B cell (primary cell): ENCODE measurements at regions not wholly inside any gene's neighbourhood (a gene's known extent, or its start where the extent isn't known, plus 50 kb on each side); places are given as distances from the start of the nearest gene placed in this dataset.
"Not testable (repeated sequence)": the region's sequence is repeated elsewhere in the genome, so short reads cannot be mapped to it uniquely, and the experiment has no call there.

Source experiments
- ATAC-seq: fragments of 200-7000 bp; cut with Tn5 transposase; one replicate; pipeline ENCODE4 v1.10.0; 2021; ENCODE audit warnings: low read depth, mild to moderate bottlenecking, moderate number of reproducible peaks, moderate library complexity
- CTCF ChIA-PET: fragments of 350-600 bp; sonication (Branson Sonifier 250); formaldehyde crosslinking; loops from one replicate; lab custom pipeline; 2021; ENCODE audit warnings: antibody characterized with exemption, inconsistent platforms; lab: Charles Lee
- POLR2A ChIA-PET: fragments of 350-600 bp; sonication (Branson Sonifier 250); formaldehyde crosslinking; loops from one replicate; lab custom pipeline; 2021; ENCODE audit warnings: antibody characterized with exemption; lab: Charles Lee
- DNase-seq: peaks from one replicate; pipeline ENCODE4 v3.0.0; 2013
- H2AFZ ChIP-seq: 2 replicates; pipeline ENCODE4 v1.6.1; 2012; ENCODE audit warnings: mild to moderate bottlenecking, low read depth, low read length; ENCODE audit not compliant: insufficient read depth, poor library complexity, severe bottlenecking
- H3K27ac ChIP-seq, 2 donors: 1 replicate in 1 of 2; 2 replicates in 1 of 2; pipeline ENCODE4 v1.5.1; 2012 to 2013; ENCODE audit warnings: low read length in 2 of 2, mild to moderate bottlenecking in 2 of 2, moderate library complexity in 1 of 2
- H3K27me3 ChIP-seq, 4 experiments: fragments of 200-600 bp in 1 of 4; sonication (generic) in 1 of 4; replicated peaks in 1 of 4; 1 replicate in 2 of 4; 2 replicates in 2 of 4; pipeline versions ENCODE4 v1.6.1 to v1.7.0; 2013 to 2016; ENCODE audit warnings: low read length in 3 of 4, mild to moderate bottlenecking in 2 of 4, mixed read lengths in 1 of 4, moderate library complexity in 1 of 4; ENCODE audit not compliant: insufficient read depth in 4 of 4, control insufficient read depth in 3 of 4; ENCODE audit errors: control extremely low read depth in 1 of 4
- H3K36me3 ChIP-seq, 2 experiments: replicated peaks in 1 of 2; 1 replicate in 1 of 2; 2 replicates in 1 of 2; pipeline versions ENCODE4 v1.6.1 to v1.7.1; 2013; ENCODE audit warnings: low read length in 1 of 2; ENCODE audit not compliant: insufficient read depth in 2 of 2, control insufficient read depth in 1 of 2; ENCODE audit errors: control extremely low read depth in 1 of 2, extremely low read depth in 1 of 2
- H3K4me1 ChIP-seq, 2 donors: fragments of 200-600 bp in 1 of 2; sonication (generic) in 1 of 2; 1 replicate in 1 of 2; 2 replicates in 1 of 2; pipeline versions ENCODE4 v1.5.1 to v1.6.1; 2013 to 2017; ENCODE audit warnings: low read length in 2 of 2; ENCODE audit not compliant: control insufficient read depth in 2 of 2, insufficient read depth in 2 of 2
- H3K4me2 ChIP-seq: replicated peaks from 2 replicates; pipeline ENCODE3; 2012; ENCODE audit warnings: mild to moderate bottlenecking, low read depth, low read length; ENCODE audit not compliant: poor library complexity, severe bottlenecking
- H3K4me3 ChIP-seq, 5 experiments: fragments of 200-600 bp in 1 of 5; sonication (generic) in 1 of 5; 1 replicate in 3 of 5; 2 replicates in 2 of 5; pipeline versions ENCODE4 v1.5.1 to v1.7.0; 2011 to 2016; ENCODE audit warnings: low read length in 4 of 5, mild to moderate bottlenecking in 4 of 5, low read depth in 2 of 5, control low read depth in 1 of 5, moderate library complexity in 1 of 5; ENCODE audit not compliant: insufficient read depth in 1 of 5; ENCODE audit errors: control extremely low read depth in 1 of 5, extremely low read depth in 1 of 5
- H3K79me2 ChIP-seq: fragments of 200-600 bp; sonication (generic); one replicate; pipeline ENCODE4 v1.6.0; 2016; ENCODE audit warnings: low read length; ENCODE audit not compliant: control insufficient read depth, insufficient read depth
- H3K9ac ChIP-seq: fragments of 200-600 bp; sonication (generic); 2 replicates; pipeline ENCODE4 v1.6.1; 2017; ENCODE audit warnings: mild to moderate bottlenecking, low read length, moderate library complexity
- H3K9me3 ChIP-seq, 3 donors: one replicate each; pipeline versions ENCODE4 v1.6.1 to v1.7.1; 2013; ENCODE audit warnings: low read length in 2 of 3; ENCODE audit not compliant: control insufficient read depth in 2 of 3, insufficient read depth in 1 of 3; ENCODE audit errors: control extremely low read depth in 1 of 3
- H4K20me1 ChIP-seq: 2 replicates; pipeline ENCODE4 v1.6.0; 2012; ENCODE audit warnings: mild to moderate bottlenecking, low read length; ENCODE audit not compliant: insufficient read depth, control insufficient read depth, poor library complexity, severe bottlenecking
- H3K27ac Mint-ChIP-seq: one replicate; pipeline ENCODE4 v1.8.0; 2021; ENCODE audit warnings: mixed read lengths
- H3K27me3 Mint-ChIP-seq: one replicate; pipeline ENCODE4 v1.8.0; 2021; ENCODE audit warnings: mixed read lengths
- H3K4me1 Mint-ChIP-seq: one replicate; pipeline ENCODE4 v1.8.0; 2021; ENCODE audit warnings: mixed read lengths
- H3K4me3 Mint-ChIP-seq: one replicate; pipeline ENCODE4 v1.8.0; 2021; ENCODE audit warnings: mixed read lengths
- H3K9me3 Mint-ChIP-seq: one replicate; pipeline ENCODE4 v1.8.0; 2022; ENCODE audit warnings: mixed read lengths; ENCODE audit not compliant: insufficient read depth
- CTCF ChIP-seq: fragments of 200-600 bp; IDR thresholded peaks from one replicate; pipeline ENCODE4 v1.8.0; 2022; ENCODE audit warnings: antibody characterized with exemption, mild to moderate bottlenecking
- EZH2 ChIP-seq: IDR thresholded peaks from 2 replicates; pipeline ENCODE4 v1.6.1; 2012; ENCODE audit warnings: borderline replicate concordance, low read depth, mild to moderate bottlenecking, moderate library complexity, low read length; ENCODE audit not compliant: insufficient read depth, poor library complexity, severe bottlenecking
- WGBS: methylation state at CpG from one replicate; pipeline ENCODE4 v1.1.5; 2013; ENCODE audit warnings: missing lambda C conversion rate; ENCODE audit not compliant: insufficient coverage; 5-methylcytosine and 5-hydroxymethylcytosine counted together
- intact Hi-C: fragments of 100-400 bp; cut with micrococcal nuclease; formaldehyde crosslinking; loops from one replicate; pipeline ENCODE4 v1.10.0; 2022

DNA sequence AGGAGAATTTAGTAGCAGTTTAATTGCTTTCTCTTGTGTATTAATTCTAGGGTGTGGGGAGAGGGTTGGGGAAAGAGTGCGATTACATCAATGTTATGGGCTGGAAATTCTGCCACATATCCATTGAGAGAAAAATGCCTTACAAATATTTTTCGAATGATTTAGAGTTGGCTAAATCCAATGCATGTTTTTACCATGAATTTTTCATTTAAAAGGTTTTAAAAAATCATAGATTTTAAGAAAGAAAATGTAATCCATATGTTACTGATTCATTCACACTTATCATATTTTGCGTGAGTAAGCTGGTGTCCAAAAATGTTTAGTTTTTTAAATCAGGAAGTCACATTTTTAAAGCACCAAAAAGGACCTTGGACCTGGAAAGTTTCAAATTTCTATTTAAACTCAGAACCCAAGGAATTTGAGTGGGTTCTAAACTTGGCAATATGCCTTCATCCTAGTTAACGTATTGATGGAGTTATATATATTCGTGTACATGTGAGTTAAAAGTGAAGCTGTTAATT is 627.4 kb upstream of the CITED2 start:
- H3K9me3 Mint-ChIP-seq = peaks cover 3% of the 10 kb centered on the region
- Histone ChIP-seq H3K4me2 (no peak overlapping the region), H3K9me3 (no peaks in the 10 kb centered on the region), H3K36me3 (no peaks in the 10 kb centered on the region), H3K79me2 (no peaks in the 10 kb centered on the region), H3K4me1 (no peaks in the 10 kb centered on the region), H3K9ac (no peak overlapping the region), H3K27ac (no peak overlapping the region), H4K20me1 (no peaks in the 10 kb centered on the region), H2AFZ (no peak overlapping the region), H3K4me3 (no peak overlapping the region), H3K27me3 (no peaks in the 10 kb centered on the region)
- intact Hi-C loops = no loop called here
- peaks cover 6% of the 10 kb centered on the region for H3K27me3 Mint-ChIP-seq
- no CpG with 5 or more reads among the region's 5 CpGs for WGBS
- TF ChIP-seq CTCF (no peak), EZH2 (no peak)
- POLR2A ChIA-PET = no interaction called here
- H3K27ac Mint-ChIP-seq = no peak overlapping the region
- CTCF ChIA-PET = no interaction called here
- no peak for ATAC-seq
- H3K4me3 Mint-ChIP-seq = no peak overlapping the region
- no peak for DNase-seq
- no peaks in the 10 kb centered on the region for H3K4me1 Mint-ChIP-seq

DNA sequence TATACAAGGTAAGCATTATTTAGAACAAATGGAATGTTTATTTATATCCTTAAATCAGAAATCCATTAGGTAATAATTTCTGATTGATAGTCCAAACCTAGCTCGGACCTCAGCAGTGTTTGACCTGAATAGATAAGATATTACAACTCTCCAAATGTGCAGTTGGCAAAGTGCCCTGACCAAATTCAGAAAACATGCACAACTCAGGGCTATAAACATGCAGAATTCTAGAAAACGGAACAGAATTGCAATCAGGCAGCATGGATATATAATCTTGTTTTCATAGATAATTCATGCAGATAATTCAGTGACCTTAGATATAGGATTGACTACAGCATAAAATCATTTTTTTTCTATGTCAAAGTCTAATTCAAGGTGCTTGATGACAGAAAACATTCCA is 626.6 kb upstream of the CITED2 start:
- Histone ChIP-seq H3K27me3 (no peaks in the 10 kb centered on the region), H3K4me3 (no peak overlapping the region), H3K4me2 (no peak overlapping the region), H3K9me3 (no peaks in the 10 kb centered on the region), H3K4me1 (no peaks in the 10 kb centered on the region), H4K20me1 (no peaks in the 10 kb centered on the region), H3K9ac (no peak overlapping the region), H2AFZ (no peak overlapping the region), H3K79me2 (no peaks in the 10 kb centered on the region), H3K27ac (no peak overlapping the region), H3K36me3 (no peaks in the 10 kb centered on the region)
- TF ChIP-seq CTCF = no peak
- TF ChIP-seq EZH2 = no peak
- WGBS = no CpG with 5 or more reads among the region's 2 CpGs
- ChIA-PET POLR2A (no interaction called here), CTCF (no interaction called here)
- Mint-ChIP-seq H3K27me3 (no peaks in the 10 kb centered on the region), H3K9me3 (no peaks in the 10 kb centered on the region), H3K27ac (no peak overlapping the region), H3K4me3 (no peak overlapping the region), H3K4me1 (no peaks in the 10 kb centered on the region)
- intact Hi-C loops = no loop called here
- ATAC-seq = no peak
- no peak for DNase-seq

DNA sequence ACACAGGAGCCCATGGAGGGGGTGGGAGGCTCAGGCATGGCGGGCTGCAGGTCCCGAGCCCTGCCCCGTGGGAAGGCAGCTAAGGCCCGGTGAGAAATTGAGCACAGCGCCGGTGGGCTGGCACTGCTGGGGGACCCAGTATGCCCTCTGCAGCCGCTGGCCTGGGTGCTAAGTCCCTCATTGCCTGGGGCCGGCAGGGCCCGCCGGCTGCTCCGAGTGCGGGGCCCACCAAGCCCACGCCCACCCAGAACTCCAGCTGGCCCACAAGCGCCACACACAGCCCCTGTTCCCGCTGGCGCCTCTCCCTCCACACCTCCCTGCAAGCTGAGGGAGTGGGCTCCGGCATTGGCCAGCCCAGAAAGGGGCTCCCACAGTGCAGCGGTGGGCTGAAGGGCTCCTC is 625.2 kb upstream of the CITED2 start:
- H3K27me3 Mint-ChIP-seq, H4K20me1 ChIP-seq, H3K36me3 ChIP-seq, POLR2A ChIA-PET, H3K9ac ChIP-seq, DNase-seq, H3K4me2 ChIP-seq, H3K4me1 Mint-ChIP-seq, H3K4me3 ChIP-seq, H3K9me3 ChIP-seq, H3K4me3 Mint-ChIP-seq, H3K9me3 Mint-ChIP-seq, H3K27ac ChIP-seq, intact Hi-C loops, ATAC-seq, H3K27me3 ChIP-seq, H3K27ac Mint-ChIP-seq, H3K79me2 ChIP-seq, H3K4me1 ChIP-seq, H2AFZ ChIP-seq, CTCF ChIA-PET: not testable (repeated sequence)
- WGBS = 94% methylated on average over 16 of the region's 18 CpGs
